Skin epidermis (tissue), 12 donors: ENCODE measurements at regions not wholly inside any gene's neighbourhood (a gene's known extent, or its start where the extent isn't known, plus 50 kb on each side); places are given as distances from the start of the nearest gene placed in this dataset.

ENCODE experiments used
- H3K27ac ChIP-seq, 21 experiments: fragments of 200-600 bp; sonication (generic) in 11 of 21; one replicate each; pipeline ENCODE4 v1.5.0; 2020; ENCODE audit warnings: mild to moderate bottlenecking in 3 of 21, inconsistent platforms in 2 of 21, moderate library complexity in 2 of 21
- H3K4me3 ChIP-seq, 7 experiments: fragments of 200-600 bp; sonication (generic) in 2 of 7; one replicate each; pipeline ENCODE4 v1.5.0; 2020; ENCODE audit warnings: inconsistent platforms in 2 of 7, mild to moderate bottlenecking in 2 of 7, moderate library complexity in 1 of 7

DNA sequence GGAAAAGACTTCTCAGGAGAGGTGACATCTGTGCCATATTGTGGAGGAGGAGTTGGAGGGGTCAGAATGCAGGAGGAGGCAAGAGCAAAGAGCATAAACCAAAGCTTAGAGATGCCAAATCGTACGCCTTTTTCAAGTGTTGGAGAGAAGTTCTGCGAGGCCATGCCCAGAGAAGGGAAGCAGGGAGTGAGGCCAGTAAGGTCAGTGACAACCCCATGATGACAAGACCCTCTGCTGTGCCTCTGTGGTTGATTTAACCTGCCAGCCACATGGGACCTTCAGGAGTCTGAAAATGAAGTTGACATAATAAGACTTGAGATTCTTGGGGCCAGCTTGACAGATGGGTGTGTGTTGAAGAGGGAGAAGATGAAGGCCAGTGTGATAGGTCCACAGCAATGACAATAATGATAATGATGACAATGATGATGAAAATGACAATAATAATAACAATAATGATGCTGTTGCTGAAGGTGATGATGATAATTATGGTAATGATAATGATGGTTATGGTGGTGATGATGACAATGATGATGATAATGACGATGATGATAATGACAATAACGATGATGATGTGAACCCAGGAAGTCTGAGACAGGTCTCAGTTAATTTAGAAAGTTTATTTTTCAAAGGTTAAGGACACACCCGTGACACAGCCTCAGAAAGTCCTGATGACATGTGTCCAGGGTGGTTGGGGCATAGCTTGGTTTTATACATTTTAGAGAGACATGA lies 152.6 kb upstream of the B3GAT1 start:
- Histone ChIP-seq H3K27ac (no peak overlapping the region), H3K4me3 (no peak overlapping the region)

DNA sequence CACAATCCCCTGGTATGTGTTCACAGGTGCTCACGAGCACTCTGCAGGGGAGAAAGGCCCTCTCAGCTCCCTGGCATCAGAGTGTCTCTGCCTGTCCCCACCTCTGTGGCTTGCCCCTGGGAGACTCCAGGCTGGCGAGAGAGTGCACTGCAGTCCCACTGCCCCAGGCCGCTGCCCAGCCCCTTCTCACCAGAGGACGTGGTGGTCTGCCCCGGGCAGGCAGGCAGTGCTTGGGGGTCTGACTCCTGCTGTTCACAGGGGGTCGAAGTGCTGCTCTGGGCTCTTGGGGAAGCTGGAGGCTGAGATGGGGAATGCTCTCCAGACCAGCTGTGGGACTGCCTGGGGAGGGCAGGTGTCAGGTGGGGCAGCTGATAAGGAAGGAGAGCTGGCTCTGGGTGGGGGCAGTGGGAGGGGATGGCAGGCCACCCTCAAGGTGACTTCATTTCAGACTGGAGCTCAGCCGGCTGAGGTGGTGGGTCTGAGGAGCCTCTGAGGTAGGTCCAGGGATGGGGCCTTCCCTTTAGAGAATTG lies 151.0 kb upstream of the B3GAT1 start:
- H3K4me3 ChIP-seq = no peak overlapping the region

DNA sequence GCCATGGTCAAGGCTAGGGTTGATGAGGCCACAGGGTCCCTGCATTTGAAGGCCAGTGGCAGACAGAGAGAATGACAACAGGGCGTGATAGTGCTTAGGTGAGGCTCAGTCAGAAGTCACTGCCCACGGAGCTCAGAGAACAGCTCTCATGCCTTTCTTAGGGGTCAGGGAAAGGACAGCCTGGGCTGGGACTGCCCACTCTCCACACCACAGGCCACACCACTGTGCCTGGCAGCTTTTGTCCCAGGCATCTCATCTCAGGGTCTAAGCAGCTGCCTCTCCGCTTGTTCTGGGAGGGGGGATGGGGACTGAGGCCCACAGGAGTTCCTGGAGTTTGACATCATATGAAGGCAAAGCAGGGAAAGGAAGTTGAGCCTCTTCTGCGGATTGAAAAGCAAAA lies 150.2 kb upstream of the B3GAT1 start:
- Histone ChIP-seq H3K4me3 (no peak overlapping the region), H3K27ac (no peak overlapping the region)

More for the DNA sequence above, 151.0 kb upstream of the B3GAT1 start:
- H3K27ac ChIP-seq = no peak overlapping the region

DNA sequence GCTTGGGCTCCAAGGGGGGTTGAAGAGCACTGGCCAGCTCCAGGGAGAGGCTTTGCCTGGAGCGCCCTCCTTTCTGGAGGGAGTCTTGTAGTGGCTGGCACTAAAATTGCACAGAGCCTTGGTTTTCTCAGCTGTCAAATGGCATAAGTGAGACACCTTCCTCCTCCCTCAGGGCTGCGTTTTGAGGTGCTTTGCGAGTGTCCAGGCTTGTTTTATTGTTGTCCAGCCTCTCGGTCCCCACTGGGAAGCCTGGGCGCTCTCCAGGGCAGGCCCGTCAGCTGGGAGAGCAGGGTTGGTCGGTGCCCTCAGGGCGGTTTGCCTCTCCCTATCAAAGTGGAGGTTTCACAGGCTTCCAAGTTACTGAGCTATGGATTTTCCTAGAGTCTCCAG lies 149.3 kb upstream of the B3GAT1 start:
- Histone ChIP-seq H3K4me3 (no peak overlapping the region), H3K27ac (no peak overlapping the region)

DNA sequence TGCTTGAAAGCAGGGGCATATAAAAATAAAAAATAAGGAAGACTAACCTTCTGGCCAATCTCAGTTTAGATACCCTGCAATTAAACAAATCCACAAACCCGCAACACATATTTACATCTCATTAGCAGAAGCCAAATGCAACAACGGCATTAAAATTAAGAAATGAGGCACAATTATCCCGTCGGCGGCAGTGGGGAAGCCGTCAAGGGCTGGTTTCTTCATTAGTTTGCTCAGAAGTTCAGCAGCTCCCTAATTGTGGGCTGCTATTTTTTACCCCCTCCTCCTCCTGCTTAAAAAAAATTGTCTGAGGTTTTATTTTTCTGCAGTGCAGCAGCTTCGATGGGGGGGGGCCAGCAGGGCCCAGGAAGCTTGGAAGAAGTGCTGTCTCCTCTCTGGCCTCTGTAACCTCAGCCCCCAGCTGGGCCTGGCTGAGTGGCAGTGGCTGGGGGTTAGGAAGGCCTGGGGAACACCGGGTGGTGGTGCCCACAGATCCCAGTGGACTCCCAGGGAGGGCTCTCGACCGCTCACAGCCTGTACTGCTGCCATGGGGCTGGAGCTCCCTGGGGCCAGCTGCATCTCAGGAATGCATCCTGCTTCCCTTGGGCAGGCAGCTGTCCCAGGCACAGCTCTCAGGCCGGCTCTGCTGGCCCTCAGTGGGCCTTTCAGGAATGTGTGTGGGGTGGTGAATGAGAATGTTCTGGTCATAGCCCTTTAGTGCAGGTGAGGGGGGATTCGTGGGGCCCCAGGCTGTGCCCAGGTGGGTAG lies 148.7 kb upstream of the B3GAT1 start:
- Histone ChIP-seq H3K4me3 (no peak overlapping the region), H3K27ac (no peak overlapping the region)

DNA sequence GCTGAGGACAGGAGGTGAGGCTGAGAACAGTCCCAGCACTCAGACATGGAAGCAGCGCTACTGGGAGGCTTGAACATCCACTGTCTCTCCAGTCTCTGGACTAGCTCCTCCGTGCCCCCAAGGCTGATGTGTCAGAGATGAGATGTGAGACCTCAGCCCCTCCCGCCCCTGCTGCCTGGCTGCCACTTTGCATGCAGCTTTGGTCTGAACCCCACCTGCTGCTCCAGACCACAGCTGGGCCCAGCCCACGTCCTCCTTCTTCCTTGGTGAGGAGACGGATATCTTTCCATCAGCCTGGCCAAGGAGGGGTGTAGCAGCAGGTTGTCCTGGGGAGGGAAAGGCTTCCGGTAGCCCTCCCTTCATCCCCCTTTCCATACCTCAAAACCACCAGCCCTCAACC lies 148.0 kb upstream of the B3GAT1 start:
- Histone ChIP-seq H3K27ac (no peak overlapping the region), H3K4me3 (no peak overlapping the region)

DNA sequence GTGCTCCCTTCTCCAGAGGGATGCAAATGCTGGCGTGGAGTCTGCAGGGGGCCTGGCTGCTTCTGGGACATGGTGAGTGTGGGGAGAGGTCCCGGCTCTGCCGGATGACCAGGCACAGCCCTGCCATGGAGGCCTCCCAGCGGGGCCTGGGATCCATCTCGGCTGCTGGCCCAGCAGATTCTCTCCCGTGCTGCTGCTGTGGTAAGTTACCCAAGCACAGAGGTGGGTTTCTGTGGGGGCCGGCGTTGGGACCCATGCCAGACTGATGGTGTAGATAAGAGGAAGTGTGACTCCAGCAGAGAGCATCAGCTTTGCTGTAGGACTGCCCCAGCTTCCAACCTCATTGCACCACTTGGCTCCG lies 147.5 kb upstream of the B3GAT1 start:
- Histone ChIP-seq H3K4me3 (no peak overlapping the region), H3K27ac (no peak overlapping the region)

DNA sequence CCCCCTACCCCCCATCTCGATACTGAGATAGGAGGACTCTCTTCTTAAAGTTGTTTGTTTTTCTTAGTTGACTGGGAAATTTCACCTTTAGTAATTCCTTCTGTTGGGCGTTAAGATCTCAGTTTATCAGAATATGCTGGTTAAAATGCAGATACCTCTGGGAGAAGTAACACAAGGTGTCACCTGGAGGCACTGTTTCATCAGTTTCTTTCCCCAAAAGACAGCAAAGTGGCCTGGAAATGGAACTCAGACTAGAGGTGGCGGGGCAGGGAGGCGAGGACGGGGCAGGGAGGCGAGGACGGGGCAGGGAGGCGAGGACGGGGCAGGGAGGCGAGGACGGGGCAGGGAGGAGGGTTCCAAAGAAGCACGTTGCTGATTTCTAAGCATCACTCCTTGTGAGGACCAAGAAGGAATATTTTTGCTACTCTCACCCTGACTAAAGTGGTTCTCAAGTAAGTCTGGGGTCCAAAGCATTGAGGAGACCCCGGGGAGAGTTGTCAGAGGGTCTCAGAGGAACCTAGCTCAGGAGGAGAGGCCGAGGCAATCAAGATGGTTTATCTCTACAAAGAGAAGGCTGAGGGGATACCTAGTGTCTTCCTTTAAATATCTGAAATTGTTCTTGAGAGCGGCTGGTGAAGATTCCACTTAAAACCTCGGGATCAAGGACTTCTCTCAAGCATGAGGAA lies 147.0 kb upstream of the B3GAT1 start:
- Histone ChIP-seq H3K4me3 (no peak overlapping the region), H3K27ac (no peak overlapping the region)

DNA sequence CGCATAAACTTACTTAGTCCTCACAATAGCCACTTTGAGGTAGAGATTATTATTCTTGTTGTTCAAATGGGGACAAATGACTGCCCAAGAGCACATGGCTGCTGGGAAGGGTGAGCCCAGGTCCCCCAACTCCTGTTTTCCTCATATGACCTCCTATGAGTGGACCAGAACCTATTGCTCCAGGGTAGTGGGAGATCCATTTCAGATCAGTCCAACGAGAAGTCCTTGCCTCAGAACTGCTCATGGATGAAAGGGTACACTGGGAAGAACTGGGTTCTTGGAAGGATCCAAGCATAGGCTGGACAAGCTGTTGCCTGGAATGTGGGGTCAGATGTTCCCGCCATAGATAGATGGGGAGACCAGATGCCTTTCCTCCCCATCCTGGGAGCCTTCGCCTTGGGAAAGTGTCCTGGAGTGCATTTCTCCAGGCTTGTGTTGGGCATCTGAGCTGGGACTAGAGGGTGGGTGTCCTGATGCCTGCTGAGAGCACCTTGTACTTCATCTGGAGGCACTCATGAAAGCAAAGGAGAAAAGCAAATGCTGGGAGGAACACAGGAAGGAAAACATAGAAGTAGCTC lies 146.3 kb upstream of the B3GAT1 start:
- Histone ChIP-seq H3K4me3 (no peak overlapping the region), H3K27ac (no peak overlapping the region)

DNA sequence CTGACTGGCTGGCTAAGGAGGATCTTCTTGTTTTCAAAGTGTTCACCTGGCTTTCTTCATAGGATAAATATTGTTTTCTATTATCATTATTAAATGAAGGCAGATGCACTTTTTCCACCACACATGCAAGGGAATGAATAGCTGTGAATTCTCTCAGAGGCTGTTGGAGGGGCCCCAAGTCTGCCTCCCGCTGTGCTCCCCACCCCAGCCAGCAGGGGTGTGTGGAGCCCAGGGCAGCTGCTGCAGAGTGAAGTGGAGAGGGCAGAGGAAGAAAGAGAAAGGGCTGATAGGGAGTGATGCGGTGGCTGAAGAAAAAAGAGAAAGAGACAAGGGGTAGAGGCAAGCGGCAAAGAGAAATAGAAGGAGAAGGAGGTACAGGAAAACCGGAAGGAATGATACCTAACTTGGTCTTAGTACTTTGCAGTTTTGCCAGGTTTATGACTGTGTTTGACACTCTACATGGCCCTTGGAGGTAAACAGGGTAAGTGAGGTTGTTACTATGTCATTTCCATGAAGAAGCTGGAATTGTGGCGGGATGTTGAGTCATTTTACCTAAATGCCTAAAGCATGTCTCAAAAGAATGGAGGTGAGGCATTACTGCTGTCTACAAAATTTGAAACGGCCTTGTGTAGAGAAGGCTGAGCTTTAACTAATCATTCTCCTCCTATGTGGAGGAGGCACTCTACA lies 145.7 kb upstream of the B3GAT1 start:
- no peak overlapping the region for H3K27ac ChIP-seq
- H3K4me3 ChIP-seq = no peak overlapping the region

DNA sequence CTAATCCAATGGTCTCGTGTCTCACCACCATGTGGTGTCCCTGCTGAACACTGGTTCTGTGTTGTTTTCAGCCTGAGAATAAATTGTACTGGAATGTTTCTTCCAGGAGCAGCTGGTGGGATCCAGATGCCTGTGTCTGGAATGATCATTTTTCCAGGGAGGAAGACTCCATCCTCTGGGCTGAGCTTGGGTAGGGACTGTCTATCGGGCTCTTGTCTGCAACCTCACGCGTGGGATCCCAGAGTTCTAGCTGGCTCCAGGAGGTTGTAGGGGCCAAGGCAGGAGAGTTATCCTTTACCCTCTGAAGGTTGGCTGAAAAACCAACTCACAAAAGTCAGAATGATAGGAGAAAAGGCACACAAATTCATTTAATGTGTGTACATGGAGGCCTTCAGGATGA lies 144.1 kb upstream of the B3GAT1 start:
- H3K27ac ChIP-seq = no peak overlapping the region

DNA sequence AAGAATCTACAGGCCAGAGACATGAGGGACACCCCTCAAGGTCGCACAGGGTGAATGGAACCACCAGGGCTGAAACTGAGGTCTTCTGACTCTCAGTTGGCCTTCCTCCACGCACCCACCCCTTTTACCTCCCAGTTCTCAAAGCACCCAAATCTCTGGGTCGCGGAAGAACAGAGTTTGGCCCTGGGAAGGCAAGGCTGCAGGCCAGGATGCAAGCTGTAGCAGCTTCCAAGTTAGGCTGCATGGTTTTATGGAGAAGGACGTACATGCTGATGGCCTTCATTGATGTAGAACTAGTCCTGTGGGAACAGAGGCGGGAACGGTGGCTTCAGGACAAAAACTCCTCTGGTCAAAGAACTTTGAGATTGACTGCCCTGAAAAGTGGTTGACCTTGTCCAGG lies 143.5 kb upstream of the B3GAT1 start:
- Histone ChIP-seq H3K27ac (no peak overlapping the region), H3K4me3 (no peak overlapping the region)

More for the DNA sequence above, 144.1 kb upstream of the B3GAT1 start:
- H3K4me3 ChIP-seq = no peak overlapping the region

DNA sequence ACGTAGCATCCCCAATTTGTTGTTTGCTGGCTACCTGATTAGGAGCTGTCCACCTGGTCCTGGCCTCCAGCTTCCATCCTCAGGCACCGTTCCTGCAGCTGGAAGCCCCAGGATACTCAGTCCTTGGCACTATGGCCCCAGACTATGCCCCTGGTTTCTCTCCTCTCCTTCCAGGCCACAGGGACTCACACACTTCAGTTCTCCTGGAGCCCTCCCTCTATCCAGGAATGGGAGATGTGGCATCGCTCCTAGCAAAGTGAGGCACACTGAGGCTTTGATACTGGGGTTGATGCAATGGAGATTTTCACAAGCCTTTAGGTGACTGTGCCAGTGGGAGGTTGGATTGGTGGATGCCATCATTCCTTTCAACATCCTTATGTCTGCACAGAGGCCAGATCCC lies 142.8 kb upstream of the B3GAT1 start:
- Histone ChIP-seq H3K4me3 (no peak overlapping the region), H3K27ac (no peak overlapping the region)

DNA sequence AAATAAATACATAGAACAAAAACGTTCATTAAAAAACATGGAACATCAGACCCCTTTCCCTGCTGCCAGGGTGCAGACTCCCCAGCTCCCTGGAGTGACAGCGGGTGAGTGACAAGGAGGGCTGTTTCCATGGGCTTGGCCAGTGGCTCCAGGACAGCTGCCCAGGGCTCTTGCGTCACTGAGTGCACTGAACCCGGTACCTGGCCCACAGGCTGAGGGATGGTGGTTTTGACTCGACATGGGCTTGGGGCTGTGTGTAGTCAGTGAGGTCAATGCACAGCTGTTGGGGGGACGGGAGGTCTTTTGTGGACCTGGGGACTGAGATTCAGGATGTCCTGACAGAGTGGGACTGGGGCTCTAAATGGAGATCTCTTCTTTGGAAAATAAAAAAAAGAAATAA lies 142.1 kb upstream of the B3GAT1 start:
- no peak overlapping the region for H3K4me3 ChIP-seq

DNA sequence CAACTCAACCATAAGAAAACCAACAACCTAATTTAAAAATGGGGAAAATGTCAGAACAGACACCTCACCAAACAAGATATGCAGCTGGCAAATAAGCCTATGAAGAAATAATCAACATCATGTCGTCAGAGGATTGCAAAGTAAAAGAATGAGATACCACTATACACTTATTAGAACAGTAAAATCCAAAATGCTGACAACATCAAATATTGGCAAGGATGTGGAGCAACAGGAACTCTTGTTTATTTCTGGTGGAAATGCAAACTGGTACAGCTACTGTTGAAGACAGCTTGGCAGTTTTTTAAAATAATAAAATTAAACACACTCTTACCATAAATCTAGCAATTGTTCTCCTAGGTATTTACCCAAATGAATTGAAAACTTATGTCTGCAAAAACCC lies 140.7 kb upstream of the B3GAT1 start:
- no peak overlapping the region for H3K4me3 ChIP-seq
- no peak overlapping the region for H3K27ac ChIP-seq

More for the DNA sequence above, 142.1 kb upstream of the B3GAT1 start:
- no peak overlapping the region for H3K27ac ChIP-seq

DNA sequence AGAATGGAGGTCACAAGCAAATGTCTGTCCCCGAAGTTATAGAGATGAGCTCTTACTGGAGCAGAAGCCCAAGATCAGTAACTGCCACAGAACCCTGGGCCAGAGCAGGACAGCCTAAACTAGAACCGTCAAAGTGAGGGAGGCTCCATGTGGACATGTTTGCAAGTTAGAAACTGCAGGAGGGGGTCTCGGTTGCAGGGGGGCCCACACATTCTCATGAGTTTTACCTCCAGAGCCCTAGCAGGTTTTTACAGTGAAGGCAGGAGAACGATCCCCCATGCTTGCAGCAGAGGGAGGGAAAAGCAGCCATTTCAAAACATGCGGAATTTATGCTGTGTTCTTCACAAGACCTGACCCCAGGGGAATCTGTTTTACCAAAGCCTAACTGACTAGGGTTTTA lies 133.5 kb upstream of the B3GAT1 start:
- H3K4me3 ChIP-seq = no peak overlapping the region
- H3K27ac ChIP-seq = no peak overlapping the region

DNA sequence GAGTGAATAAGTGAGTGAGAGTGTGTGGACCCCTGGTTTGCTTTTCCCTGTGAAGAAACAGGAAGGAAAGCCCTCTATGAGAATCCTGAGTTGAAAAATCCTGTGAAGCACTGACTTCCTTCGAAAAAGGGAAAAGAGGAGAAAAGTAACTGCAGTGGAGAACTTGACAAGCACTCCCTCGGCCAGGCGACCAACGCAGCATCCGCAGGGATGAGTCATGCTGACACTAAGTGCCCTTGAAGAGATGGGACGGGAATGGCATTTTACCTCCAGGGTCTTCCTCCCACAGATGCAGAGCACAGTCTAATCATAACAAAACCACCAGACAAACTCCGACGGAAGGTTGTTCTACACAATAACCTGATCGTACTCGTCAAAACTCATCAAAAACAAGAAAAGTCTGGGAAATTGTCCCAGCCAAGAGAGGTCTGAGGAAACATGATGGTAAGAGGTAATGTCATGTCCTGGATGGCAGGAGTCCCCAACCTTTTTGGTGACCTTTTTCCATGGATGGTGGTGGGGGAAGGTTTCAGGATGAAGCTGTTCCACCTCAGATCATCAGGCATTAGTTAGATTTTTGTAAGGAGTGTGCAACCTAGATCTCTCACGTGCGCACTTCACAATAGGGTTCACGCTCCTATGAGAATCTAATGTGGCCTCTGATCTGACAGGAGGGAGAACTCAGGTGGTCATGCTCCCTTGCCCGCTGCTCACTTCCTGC lies 132.2 kb upstream of the B3GAT1 start:
- H3K27ac ChIP-seq = no peak overlapping the region
- H3K4me3 ChIP-seq = no peak overlapping the region

DNA sequence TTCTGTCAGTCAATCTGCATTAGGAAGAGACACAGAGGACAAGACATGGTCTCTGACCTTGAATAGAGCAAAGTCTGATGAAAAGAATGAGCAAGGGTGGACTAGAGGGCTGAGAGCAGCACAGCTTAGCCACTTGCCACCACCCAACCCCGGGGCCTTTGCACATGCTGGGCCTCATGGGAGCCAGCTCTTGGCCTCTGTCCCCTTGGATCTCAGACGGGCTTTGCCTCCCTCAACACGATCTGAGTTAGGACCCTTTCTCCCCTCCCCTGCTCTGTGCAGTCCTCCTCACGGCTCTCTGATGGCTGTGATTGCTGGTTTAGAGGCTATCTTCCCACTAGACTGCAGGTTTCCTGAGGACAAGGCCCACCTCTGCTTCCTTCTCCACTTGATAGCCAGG lies 131.6 kb upstream of the B3GAT1 start:
- Histone ChIP-seq H3K4me3 (no peak overlapping the region), H3K27ac (no peak overlapping the region)

DNA sequence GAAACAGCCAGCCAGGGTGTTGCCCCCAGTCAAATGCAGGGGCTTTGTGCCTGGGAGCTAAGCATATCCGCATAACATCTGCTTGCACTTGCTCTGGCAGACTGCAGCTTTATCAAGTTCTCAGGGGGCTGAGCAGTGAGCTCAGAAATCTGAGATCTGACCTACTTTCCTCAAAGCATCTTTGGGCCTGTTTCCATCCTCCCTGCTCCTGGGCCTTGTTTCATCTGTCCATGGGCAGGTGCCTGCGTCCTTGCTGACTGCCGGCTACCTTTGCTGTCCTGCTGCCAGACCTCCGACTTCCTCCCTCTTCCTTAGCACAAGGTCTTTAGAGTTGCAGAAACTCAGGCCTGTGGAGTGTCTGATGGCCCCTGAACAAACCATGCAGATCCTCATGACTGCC lies 131.2 kb upstream of the B3GAT1 start:
- no peak overlapping the region for H3K4me3 ChIP-seq
- H3K27ac ChIP-seq = no peak overlapping the region
